Islet precursor cell (in vitro differentiated cells): ENCODE measurements at regions not wholly inside any gene's neighbourhood (a gene's known extent, or its start where the extent isn't known, plus 50 kb on each side); places are given as distances from the start of the nearest gene placed in this dataset.

Source experiments
- DNase-seq: peaks from one replicate; pipeline ENCODE4 v3.0.0-alpha.2; 2018

DNA sequence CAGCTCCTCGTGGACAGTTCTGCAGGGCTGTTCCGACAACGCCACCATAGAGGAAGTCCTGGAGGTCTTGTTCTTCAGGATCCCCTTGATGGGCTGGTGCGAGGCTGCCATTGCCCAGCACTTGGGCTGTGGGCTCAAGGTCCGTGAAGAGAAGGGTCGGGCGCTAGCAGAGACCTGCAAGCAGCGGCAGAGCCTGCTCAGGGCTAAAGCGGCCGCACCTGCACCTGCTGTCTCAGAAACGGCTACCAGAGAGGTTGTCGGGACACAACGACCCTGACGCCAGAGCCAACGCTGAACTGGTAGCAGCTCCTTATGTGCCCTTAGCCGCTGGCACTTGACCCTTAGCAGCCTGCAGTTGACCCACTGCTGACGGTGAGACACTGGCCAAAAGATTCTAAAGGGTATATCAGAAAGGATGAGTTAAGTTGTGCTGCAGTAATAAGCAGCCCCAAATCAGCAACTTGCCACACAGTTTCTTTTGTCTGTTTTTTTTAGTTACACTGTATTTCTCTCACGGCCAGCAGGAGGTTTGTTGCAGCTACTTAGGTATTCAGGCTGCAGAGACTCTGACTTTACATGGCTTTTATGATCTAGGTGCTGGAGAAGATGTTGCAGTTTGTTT, 55.5 kb upstream of the ST6GAL2 start:
- no peak for DNase-seq

DNA sequence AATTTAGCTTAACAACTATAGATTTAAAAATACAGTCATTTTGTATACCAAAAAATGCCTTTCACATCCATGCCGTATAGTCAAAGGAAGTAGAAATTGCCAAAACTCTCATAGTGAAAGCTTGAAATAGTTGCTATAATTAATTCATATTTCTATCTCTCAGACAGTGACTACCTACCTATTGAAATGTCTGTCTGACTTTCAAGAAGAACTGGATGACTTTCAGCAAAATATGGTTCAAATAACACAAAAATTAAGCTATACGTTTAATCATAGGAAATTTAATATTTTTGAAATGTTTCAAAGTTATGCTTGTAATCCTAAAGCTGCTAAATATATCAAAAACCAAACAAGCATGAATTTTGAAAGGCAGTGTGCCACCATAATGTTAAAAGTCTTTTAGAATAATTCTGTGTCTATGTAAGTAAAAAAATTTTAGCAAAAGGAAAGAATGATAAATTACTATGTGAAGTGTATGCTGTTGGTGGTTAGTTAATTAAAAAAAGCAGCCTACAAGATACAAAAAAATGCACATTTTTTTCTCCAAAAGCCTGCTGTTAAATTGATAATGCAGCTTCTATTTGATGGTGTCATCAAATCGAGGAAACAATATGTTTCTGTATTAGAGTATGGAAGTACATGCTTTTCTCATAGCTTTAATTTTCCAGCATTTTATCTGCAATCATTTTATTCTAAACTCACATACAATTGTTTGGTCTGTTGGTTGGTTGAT, 57.7 kb upstream of the ST6GAL2 start:
- DNase-seq, result no peak

DNA sequence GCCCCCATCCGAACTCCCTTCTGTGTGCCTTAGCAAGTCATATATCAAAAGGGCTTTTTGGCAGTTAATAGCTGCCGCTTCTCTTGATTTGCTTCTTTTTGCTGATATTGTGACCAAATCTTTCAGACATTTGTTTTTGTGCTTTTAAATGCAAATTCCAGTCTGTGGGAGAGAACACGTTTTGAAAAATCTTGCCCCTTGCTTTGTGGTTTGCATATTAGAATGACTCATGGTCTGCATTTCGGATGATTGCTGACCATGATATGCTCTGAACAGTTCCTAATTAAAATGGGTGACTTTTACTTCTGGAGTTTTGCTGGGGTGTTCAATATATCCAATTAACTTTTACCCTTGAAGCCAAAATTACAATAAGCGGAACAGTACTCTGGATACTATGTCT, 58.2 kb upstream of the ST6GAL2 start:
- DNase-seq, result no peak

DNA sequence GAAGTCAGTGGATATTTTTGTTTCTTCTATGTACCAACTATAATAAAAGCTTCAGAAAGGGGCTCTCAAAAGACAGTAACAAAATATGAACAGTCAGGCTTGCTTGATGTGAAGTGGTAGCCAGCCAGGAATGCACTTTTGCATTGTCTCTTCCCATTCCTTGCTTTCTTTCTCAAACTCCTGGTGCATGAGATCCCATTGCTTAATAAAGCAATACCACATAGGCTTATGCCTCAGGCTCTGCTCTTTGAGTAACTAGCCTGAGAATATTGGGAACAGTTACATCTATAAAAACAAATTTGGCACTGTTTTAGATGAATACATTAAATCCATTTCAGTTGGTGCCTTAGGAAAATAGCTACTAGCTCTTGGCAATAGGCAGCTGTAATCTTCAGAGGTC, 62.6 kb upstream of the ST6GAL2 start:
- DNase-seq, result no peak

DNA sequence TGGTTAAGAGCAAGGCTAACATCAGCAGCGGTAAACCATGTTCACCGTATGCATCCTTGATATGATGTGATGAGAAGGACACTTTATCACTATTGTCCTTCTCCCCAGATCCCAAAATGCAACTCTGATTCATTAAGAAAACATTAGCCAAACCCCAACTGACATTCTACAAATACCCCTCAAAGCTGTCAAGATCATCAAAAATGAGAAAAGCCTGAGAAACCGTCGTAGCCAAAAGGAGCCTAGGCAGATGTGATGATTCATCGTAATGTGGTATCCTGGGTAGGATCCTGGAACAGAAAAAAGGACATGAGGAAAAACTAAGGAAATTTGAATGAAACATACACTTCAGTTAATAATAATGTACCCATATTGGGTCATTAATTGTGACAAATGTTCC, 67.3 kb upstream of the ST6GAL2 start:
- no peak for DNase-seq

DNA sequence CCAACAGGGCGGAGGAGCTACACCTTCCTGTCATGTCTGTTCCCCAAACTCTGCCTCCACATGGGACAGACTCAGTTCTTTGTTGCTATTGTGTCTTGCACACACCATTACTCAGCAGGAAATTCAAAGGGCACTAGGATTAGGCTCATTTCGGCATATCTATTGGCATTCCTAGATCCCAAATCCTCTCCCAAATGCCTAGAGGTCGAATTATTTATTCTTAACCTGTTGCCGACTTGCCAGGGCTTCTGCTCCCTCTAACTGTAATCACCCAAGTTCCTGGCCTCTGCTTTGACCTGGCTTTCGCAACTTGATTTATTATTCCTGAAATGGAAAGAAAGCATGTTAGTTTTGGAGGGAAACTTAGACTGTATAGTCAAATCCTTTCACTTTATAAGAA, 67.8 kb upstream of the ST6GAL2 start:
- DNase-seq, result no peak

DNA sequence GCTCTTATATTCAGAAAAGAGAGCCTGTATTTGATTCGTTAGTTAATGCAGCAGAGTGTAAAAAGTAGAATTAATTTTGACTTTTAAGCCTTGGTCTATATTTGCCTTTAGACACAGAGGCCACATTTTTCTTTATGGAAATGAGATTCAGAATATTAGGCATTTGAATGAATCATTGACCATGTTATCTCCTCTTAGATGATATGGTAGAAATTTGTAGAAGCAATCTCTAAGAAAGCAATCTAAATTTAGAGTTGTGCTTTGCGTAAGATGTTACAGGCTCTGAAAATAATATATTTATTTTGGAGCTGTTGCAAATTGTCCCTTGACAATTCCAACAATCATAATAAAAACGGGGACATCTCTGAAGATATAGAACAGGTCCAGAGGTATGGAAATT, 68.3 kb upstream of the ST6GAL2 start:
- DNase-seq, result no peak

DNA sequence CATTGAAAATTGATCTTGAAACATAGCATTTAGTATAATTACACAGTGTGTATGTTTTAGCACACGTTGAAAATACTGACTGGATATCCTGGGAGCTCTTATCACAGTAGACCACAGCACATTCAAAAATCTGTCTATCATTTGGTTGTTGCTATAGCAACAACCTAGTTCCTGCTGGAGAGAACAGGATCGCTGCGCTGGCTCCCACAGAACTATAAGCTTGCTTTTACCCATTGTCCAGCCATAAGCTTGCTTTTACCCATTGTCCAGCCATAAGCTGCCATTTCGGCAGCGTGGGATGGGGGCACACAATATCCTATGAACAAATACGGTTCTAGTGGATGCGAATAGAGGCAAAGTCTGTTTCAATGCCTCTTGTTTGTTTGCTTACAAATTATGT, 70.4 kb upstream of the ST6GAL2 start:
- DNase-seq, result no peak

DNA sequence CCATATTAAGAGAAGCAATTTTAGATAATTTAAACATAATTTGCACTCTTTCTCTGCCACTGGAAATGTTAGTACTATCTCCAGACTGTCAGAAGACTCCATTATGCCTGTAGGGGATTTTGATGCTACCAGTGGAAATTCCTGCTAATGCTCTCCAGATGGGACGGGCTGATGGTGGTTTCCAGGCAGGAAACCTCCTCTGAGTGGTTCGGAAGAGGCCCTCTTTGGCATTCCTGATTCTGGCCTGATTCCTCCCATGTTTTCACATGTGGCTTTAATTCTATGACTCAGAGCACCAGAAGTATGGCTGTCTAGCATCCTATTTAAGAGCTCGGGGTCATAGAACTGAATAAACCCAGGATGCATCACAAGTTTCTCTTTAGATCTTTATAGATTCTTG, 70.9 kb upstream of the ST6GAL2 start:
- peak; percentile 90 for DNase-seq

DNA sequence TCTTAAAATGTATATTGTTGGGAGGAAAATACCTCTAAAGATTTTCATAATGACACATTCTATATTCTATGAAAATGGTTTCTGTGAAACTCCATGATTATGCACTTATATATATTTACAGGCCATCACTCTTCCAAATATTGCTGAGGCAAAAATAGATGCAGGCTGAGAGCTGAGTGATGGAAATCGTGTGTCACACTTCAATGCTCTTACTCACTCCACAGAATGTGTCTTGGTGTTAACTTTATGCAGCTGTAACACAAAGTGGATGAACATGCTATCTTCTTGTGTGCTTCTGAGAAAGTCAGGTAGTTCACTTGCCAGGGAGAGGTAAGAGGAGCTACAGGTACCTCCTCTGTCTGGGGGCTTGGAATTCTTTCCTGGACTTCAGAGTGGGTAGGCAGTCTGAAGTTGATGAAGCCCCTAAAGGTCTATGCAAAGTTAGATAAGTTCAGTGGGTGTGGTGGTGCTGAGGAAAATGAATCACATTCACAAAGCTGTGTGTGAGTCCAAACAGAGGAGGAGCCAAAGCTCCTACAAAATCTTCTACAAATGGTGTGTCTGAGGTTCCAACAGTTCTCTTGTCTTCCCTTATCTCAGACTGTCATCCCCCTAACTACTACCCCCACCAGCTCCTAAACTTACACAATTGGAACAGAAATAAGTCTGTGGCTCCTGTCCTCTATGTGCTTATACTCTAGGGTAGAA, 74.2 kb upstream of the ST6GAL2 start:
- no peak for DNase-seq

DNA sequence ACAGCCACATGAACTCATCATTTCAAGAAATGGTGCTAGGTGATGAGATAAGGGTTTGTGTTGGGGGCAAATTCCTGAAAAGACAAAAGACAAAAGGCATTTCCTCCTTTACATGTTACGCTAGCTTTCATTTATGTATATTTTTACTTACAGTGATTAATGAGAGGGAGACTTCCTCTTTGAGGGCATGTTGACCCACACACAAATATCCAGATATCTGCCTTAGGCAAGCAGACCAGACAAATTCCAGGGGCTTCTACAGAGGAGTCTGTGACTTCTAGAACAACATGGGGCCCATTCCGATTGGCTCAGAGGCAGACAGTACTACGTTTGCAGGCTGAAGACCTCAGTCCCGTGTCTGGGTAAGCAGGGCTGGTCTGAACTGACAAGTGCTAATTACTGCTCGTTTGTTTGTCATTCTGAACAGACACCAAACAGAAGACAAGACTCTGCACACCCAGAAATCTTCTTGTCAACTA, 74.8 kb upstream of the ST6GAL2 start:
- DNase-seq, result peak; percentile 93

DNA sequence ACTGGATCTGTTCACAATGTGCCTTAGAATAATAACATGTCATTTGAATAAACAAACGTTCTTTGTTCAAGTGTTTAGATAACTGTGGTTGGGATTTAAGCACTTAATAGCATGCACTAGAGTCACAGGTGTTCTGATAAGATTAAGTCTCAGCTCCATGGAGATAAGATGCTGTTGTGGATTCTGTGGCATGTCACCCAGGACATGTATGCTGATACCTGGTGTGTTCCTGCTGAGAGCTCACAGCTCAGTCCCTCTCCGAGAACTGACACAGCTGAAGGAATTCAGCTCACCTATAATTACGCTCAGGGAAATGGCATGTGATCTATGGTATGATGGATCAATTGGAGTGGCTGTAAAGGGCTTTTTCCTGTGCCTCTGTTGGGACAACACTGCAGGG, 75.4 kb upstream of the ST6GAL2 start:
- DNase-seq, result peak; percentile 63

DNA sequence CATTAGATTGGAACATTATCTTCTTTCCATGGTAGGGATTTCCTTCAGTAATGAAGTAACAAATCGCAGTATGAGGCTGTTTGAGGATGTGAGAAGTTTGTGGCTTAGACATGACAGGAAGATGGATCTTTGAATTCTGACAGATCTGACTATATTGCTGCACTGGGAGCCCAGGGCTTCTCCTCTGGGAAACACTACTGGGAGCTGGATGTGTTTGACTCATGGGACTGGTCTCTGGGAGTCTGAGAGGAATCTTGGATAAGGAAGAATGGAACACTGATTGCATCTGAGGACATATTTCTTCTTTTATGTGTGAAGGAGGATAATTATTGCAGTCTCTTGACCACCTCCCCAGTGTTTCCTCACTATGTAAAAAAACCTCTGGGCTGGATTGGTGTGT, 77.2 kb upstream of the ST6GAL2 start:
- DNase-seq, result no peak

DNA sequence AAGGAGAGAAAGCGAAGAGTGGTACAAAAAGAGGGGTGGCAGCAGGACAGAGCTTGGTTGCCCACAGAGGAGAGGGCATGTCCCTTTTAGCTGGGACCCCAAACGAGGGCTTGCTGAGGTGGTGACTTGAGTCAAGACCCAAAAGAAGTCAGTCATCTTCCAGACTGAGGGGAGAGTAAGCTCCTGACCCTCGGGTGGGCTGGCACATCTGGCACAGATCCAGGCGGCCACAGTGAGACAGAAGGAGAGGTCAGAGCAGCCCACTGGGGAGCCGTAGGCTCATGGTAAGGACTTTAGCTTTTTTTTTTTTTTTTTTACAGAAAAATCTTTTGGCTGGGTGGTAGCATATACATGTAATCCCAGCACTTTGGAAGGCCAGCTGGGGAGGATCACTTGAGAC, 77.9 kb upstream of the ST6GAL2 start:
- DNase-seq, result no peak

DNA sequence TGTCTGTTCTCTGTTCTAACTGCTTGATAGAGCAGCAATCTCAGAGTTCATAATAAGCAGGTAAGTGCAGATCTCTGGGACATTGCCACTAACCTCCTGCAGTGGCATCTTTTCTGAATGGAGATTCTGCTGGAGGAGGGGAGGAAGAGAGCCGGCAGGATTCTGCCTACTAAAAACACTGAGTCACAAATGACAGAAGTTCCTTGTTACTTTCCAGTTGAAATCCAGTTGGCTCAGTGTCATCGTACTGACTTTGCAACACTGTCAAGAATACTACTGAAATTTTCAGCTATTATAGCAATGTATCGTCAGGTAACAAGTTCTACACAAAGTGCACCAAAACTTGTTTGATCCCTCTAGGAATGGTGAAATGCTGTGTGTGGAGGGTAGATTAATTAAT, 79.6 kb upstream of the ST6GAL2 start:
- no peak for DNase-seq

DNA sequence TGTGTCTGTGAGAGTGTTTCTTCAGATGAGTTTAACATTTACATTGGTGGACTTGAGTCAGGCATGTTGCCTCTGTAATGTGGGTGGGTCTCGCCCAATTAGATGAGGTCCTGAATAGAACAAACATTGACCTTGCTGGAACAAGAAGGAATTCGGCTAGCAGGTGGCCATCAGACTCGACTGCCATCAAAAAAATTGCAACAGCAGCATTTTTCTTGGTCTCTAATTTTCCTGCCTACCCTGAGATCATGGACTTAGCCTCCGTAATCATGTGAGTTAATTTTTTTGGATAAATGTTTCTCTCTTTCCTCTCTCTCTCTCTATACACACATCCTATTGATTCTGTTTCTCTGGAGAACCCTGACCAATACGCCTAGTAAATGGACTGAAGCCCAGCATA, 83.8 kb upstream of the ST6GAL2 start:
- no peak for DNase-seq

DNA sequence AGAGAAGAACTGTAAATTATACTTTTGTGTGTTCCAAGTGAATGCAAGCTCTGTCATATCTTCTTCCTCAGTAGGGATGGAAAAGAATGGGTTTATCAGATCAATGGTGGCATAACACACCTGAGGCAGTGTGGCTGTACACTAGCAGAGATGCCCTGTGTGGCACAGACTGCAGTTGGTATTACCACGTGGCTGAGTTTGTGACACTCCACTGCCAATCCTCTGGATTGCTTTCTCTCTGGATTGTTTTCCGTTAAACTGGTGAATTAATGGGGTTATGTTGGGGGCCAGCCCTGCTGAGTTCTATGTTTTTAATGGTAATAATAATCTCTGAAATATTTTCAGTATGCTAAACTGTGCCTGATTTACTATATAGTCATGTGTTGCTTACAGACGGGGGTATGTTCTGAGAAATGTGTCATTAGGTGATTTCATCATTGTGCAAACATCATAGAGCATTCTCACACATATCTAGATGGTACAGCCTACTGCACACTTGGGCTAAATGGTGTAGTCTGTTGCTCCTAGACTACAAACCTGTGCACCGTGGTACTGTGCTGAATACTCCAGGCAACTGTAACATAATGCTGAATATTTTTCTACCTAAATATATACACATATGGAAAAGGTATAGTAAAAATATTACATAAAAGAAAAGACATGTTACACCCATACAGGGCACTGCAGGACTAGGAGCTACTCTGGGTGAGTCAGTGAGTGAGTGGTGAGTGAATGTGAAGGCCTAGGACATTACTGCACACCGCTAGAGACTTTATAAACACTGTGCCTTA, 84.7 kb upstream of the ST6GAL2 start:
- DNase-seq, result no peak

DNA sequence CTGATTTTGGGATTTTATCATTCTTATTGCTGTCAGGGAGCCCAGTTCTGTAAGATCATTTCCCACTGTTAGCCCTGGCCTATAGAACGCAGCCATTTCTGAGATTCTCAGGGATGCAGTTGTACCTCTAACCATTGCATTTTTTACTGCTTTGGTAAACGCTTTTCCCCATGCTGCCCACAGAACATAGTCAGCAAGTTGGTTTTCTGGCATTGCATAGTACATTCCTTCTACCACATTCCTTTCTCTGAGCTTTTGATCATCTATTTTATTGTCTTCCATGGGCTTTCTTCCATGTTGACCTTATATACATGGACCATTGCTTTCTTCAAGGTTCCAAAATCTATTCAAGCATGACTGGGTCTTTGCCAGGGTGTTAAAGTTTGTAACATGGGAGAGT, 86.8 kb upstream of the ST6GAL2 start:
- no peak for DNase-seq

DNA sequence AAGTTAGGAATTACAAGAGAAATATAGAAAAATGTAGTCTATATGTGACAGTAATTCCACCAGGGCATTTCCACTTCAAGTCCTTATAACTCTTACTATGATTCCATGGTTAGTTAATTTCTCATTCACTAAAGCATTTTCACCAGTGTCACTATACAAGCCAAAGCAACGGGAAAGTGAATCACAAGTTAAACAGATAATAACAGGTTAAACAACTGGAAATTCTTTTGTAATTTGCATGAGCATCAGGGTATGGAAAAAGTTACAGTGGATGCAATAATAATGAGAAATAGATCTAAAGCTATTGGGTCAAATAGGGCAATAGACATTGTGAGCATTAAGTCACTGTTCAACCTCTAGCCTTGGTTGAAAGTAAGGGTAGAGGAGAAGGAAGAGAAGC, 88.9 kb upstream of the ST6GAL2 start:
- DNase-seq, result no peak

DNA sequence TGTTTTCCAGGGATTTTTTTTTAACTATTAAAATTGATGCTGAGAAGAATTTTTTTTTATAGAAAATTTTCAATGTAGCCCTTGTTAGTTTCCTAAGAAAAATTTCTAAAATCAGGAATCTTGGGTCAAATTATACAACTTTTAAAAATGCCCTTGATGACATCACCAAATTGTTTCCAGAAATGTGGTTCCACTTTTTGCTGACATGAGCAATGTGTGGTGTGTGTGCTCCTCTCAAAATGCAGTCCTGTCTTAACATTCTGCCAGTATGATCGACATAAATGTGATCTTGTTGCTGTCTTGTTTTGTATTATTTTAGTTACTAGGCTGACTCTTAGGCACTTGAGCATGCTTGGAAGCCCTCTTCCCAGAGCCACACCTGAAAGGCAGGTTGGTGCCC, 89.7 kb upstream of the ST6GAL2 start:
- DNase-seq, result no peak

DNA sequence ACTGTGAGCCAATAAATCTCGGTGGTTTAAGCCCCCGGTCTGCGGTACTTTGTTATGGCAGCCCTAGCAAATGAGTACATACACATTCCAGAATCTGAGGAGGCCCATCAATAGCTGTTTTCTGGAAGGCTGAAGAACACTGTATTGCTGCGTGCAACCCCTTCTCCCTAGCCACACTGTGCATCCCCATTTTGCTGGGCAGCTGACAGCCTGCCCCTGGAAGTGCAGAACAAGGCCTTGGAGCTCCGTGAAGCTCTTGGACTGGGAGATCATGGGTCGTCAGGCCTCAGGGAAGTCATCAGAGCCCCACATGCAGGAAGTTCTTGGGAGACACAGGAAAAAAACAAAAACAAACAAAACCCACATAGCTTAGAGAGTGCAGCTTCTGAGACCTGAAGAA, 90.6 kb upstream of the ST6GAL2 start:
- no peak for DNase-seq

DNA sequence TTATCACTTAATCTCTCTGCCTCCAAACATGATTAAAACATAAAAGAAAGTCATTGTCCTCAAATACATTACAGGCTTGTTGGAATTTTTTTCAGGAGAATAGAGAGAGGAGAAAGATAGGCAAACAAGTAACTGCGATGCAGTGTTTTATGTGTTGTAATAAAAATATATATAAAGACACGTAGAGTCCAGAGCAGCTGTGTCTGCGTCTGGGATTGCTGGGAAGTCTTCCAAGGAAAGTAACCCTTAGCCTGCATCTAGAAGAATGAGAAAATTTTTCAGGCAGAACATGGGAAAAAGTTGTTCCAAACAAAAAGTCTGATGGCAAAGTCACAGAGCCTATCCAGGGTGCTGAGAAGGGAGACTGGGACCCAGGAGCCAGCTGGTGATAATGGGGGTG, 91.8 kb upstream of the ST6GAL2 start:
- no peak for DNase-seq

DNA sequence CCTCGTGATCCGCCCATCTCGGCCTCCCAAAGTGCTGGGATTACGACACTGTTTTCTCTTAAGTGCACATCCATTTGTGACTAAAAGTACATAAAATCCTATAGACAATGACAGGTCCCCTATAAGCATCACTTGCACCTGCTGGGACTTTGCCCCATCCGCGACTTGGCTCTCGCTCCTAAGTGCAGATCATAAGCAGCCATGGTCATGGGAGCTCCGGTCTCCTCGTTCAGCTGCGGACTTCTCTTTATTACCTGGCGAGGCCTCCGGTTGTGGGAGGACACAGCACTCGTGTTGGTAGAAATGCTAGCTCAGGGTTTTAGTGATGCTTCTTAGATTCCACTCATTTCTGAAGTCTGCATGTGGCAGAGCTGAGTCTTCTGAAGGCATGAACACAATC, 92.7 kb upstream of the ST6GAL2 start:
- no peak for DNase-seq

DNA sequence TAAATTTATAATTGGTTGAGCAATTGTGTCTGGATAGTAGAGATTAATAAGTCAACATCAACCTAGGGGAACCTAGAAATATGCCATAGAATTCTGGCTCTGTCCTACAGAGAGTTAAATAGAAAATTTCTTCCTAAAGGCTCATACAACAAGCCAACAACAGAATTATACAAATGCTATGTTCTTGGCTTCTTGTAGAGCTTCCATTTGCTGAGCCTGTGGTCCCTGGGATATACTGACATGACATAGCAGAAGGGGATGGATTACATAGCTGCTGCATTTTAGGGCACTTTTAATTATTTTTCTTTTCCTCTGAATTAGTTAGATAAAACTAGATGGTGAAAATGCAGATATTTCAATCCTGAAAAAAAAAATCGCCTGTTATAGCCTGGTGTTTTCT, 95.5 kb upstream of the ST6GAL2 start:
- no peak for DNase-seq
